HEK293T (cell line): ENCODE measurements at regions not wholly inside any gene's neighbourhood (a gene's known extent, or its start where the extent isn't known, plus 50 kb on each side); places are given as distances from the start of the nearest gene placed in this dataset.

Source experiments
- CTCF ChIA-PET: fragments of 350-600 bp; formaldehyde crosslinking; extraction: SDS; loops from one replicate; lab custom pipeline; 2021; ENCODE audit warnings: antibody characterized with exemption, inconsistent platforms; lab: Yijun Ruan, JAX
- POLR2A ChIA-PET: fragments of 350-600 bp; formaldehyde crosslinking; extraction: SDS; loops from one replicate; lab custom pipeline; 2020; ENCODE audit warnings: antibody characterized with exemption, inconsistent platforms; lab: Yijun Ruan, JAX
- DNase-seq: peaks from one replicate; pipeline ENCODE4 v3.0.0; 2012; ENCODE audit warnings: mixed read lengths; ENCODE audit errors: extremely low spot score
- ARNT ChIP-seq: fragments of 450-650 bp; IDR thresholded peaks from 2 replicates; pipeline ENCODE4 v1.6.1; 2017; ENCODE audit warnings: mild to moderate bottlenecking
- BHLHE40 ChIP-seq: fragments of 450-650 bp; IDR thresholded peaks from 2 replicates; pipeline ENCODE4 v1.6.1; 2016; ENCODE audit warnings: mild to moderate bottlenecking, moderate library complexity, borderline replicate concordance
- CTBP1 ChIP-seq: fragments of 450-650 bp; IDR thresholded peaks from 2 replicates; pipeline ENCODE4 v1.6.1; 2016; ENCODE audit warnings: borderline replicate concordance
- ELF4 ChIP-seq: fragments of 450-650 bp; IDR thresholded peaks from 2 replicates; pipeline ENCODE4 v1.6.1; 2017; ENCODE audit warnings: antibody characterized with exemption
- FOXA1 ChIP-seq: fragments of 450-650 bp; IDR thresholded peaks from 2 replicates; pipeline ENCODE4 v1.6.1; 2016; ENCODE audit warnings: mild to moderate bottlenecking
- FOXK2 ChIP-seq: fragments of 450-650 bp; IDR thresholded peaks from 2 replicates; pipeline ENCODE4 v1.6.1; 2016; ENCODE audit warnings: mild to moderate bottlenecking
- FOXM1 ChIP-seq: fragments of 450-650 bp; IDR thresholded peaks from 2 replicates; pipeline ENCODE4 v1.6.1; 2017; ENCODE audit warnings: mild to moderate bottlenecking, borderline replicate concordance
- HDGF ChIP-seq: fragments of 450-650 bp; IDR thresholded peaks from 2 replicates; pipeline ENCODE4 v1.6.1; 2017; ENCODE audit warnings: antibody characterized with exemption, borderline replicate concordance
- L3MBTL2 ChIP-seq: fragments of 450-650 bp; conservative IDR thresholded peaks from 2 replicates; pipeline ENCODE4 v1.6.1; 2016; ENCODE audit warnings: mild to moderate bottlenecking
- LEF1 ChIP-seq: fragments of 450-650 bp; IDR thresholded peaks from 2 replicates; pipeline ENCODE4 v1.6.1; 2017; ENCODE audit warnings: mild to moderate bottlenecking, borderline replicate concordance
- NFRKB ChIP-seq: fragments of 450-650 bp; IDR thresholded peaks from 2 replicates; pipeline ENCODE4 v1.6.1; 2016; ENCODE audit warnings: mild to moderate bottlenecking, moderate library complexity
- PKNOX1 ChIP-seq: fragments of 450-650 bp; IDR thresholded peaks from 2 replicates; pipeline ENCODE4 v1.6.1; 2016
- SP1 ChIP-seq: fragments of 450-650 bp; IDR thresholded peaks from 2 replicates; pipeline ENCODE4 v1.6.1; 2017
- SUZ12 ChIP-seq: fragments of 450-650 bp; IDR thresholded peaks from 2 replicates; pipeline ENCODE4 v1.6.1; 2016; ENCODE audit warnings: mild to moderate bottlenecking
- TARDBP ChIP-seq: fragments of 450-650 bp; IDR thresholded peaks from 2 replicates; pipeline ENCODE4 v1.6.1; 2016
- ZNF384 ChIP-seq: fragments of 450-650 bp; IDR thresholded peaks from 2 replicates; pipeline ENCODE4 v1.6.1; 2016

DNA sequence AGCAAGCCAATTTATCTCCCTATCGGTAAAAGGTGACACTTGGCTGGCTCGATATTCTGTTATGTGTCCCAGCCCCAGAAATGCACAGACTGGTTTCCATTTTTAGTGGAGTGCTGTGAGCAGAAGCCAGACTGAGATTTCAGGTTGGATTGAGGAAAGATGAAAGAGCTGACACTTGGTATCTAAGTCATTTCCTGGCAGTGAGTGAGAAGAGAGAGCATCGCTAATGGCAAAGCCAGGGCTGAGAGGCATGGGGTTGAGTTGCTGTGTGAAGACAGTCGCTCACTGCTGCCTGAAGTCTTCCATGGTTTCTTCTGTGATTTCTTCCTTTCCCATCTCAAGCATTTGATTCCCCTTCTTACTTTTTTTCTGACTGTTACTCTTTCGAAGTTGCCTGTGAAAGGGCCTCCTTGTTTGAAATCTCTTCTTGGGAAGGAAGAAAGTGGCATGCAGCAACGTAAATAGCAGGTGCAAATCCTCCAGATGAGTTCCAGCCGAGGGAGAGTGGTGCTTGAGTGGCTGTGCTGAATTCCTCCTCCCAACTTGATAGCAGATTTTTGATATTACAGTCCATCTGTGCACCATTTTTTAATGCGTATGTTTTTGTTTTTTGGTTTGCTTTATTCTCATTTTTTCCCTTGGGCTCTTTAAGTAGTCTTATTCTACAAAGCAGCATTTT lies 109.2 kb upstream of the LIMCH1 start:
- TF ChIP-seq ELF4 (no peak), NFRKB (no peak), ARNT (no peak), PKNOX1 (no peak), SP1 (no peak), BHLHE40 (no peak), FOXK2 (no peak), CTBP1 (no peak), TARDBP (no peak), LEF1 (no peak), ZNF384 (no peak), FOXA1 (no peak), L3MBTL2 (no peak), SUZ12 (no peak), FOXM1 (no peak), HDGF (no peak)
- POLR2A ChIA-PET = no interaction called here
- no peak for DNase-seq
- CTCF ChIA-PET = interaction anchor here (0.6 kb wide), 1 partner anchor 535 kb away, joined by 7 read pairs; no protein-coding TSS in a partner anchor

GRCh38 chr4:41429280-41429669 lies 108.7 kb upstream of the LIMCH1 start:
- no peak for DNase-seq
- ChIA-PET POLR2A (no interaction called here), CTCF (interaction anchor here (0.6 kb wide), 1 partner anchor 535 kb away, joined by 7 read pairs; no protein-coding TSS in a partner anchor)
- TF ChIP-seq HDGF (no peak), LEF1 (no peak), TARDBP (no peak), CTBP1 (no peak), PKNOX1 (no peak), BHLHE40 (no peak), ZNF384 (no peak), ELF4 (no peak), SP1 (no peak), L3MBTL2 (no peak), SUZ12 (no peak), FOXM1 (no peak), NFRKB (no peak), FOXA1 (no peak), FOXK2 (no peak), ARNT (no peak)

DNA sequence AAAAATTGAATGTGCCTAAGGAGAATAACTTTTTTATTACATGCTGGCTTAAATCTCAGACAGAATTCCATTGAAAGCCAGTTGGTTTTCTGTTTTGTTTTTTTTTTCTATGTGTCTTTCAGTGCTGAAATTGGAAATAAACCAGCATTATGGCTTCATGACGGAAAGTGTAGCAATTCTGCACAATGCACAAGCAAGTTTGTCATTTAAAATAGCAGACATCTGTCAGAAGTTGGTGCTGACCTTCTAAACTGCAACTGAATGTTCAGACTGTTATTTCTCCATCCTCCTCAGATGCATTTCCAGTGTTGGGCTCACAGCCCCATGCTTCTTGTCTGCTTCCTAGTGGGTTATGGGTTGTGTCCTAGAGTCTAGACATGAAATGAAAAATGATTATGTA lies 107.2 kb upstream of the LIMCH1 start:
- CTCF ChIA-PET = no interaction called here

DNA sequence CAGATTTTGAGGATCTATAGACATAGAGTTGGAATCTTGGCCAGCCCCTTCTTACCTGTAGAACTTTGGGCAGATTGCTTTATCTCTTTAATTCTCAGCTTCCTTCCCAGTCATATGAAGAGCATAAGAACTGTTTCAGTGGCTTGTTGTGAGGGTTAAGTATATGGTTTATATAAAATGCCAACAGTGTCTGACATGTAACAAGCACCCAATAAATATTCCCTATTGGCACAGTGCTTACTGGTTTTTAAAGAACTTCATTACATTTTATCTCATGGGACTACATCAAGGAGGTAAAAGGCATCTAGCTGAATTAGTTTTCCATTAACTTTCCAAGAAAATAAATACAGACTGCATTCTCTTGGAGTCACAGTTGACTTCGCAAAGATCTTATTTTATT lies 106.7 kb upstream of the LIMCH1 start:
- POLR2A ChIA-PET = no interaction called here

More for the DNA sequence above, 107.2 kb upstream of the LIMCH1 start:
- no peak for DNase-seq
- no peak for TF ChIP-seq FOXA1
- no peak for TF ChIP-seq HDGF
- TF ChIP-seq BHLHE40 = no peak
- TF ChIP-seq CTBP1 = no peak
- TF ChIP-seq LEF1 = no peak
- no peak for TF ChIP-seq ARNT
- TF ChIP-seq L3MBTL2 = no peak
- no peak for TF ChIP-seq TARDBP
- TF ChIP-seq FOXK2 = no peak
- no peak for TF ChIP-seq ZNF384
- no peak for TF ChIP-seq NFRKB
- no peak for TF ChIP-seq FOXM1
- no peak for TF ChIP-seq PKNOX1
- no peak for TF ChIP-seq SUZ12
- no peak for TF ChIP-seq ELF4
- TF ChIP-seq SP1 = no peak
- POLR2A ChIA-PET = no interaction called here

DNA sequence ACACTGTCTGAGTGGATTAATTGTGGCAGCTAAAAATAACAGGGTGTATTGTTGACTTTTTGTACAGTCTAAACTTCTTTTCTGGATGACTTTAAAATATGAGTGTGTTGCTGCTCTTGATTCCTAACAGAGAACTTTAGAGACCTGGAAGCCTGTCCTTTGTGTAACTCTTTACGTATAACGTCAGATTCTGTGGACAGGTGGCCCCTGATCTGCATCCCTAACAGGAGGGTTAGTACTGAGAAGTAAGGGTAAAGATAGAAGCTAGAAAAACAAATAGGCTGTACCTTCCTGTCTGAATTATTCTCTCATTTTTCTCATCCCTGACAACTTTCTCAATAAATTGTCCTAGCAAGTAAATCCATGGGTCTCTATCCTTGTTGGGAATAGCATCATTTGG lies 105.7 kb upstream of the LIMCH1 start:
- TF ChIP-seq ELF4 (no peak), L3MBTL2 (no peak), SUZ12 (no peak), BHLHE40 (no peak), SP1 (no peak), NFRKB (no peak), FOXM1 (no peak), TARDBP (no peak), FOXK2 (no peak), FOXA1 (no peak), ARNT (no peak), ZNF384 (no peak), LEF1 (no peak), HDGF (no peak), PKNOX1 (no peak), CTBP1 (no peak)
- ChIA-PET POLR2A (interaction anchor here (1.0 kb wide), 1 partner anchor 73 kb away, joined by 3 read pairs; no protein-coding TSS in a partner anchor), CTCF (no interaction called here)
- no peak for DNase-seq

More for the DNA sequence above, 106.7 kb upstream of the LIMCH1 start:
- TF ChIP-seq FOXM1 (no peak), TARDBP (no peak), CTBP1 (no peak), SP1 (no peak), L3MBTL2 (no peak), SUZ12 (no peak), ELF4 (no peak), ZNF384 (no peak), NFRKB (no peak), PKNOX1 (no peak), FOXA1 (no peak)
- CTCF ChIA-PET = no interaction called here
- DNase-seq = no peak
